Pancreas (tissue), 10 donors: ENCODE measurements at regions not wholly inside any gene's neighbourhood (a gene's known extent, or its start where the extent isn't known, plus 50 kb on each side); places are given as distances from the start of the nearest gene placed in this dataset.

ENCODE experiments used
- ATAC-seq, 4 donors: fragments of 200-7000 bp; cut with Tn5 transposase; one replicate each; pipeline versions ENCODE4 v1.8.0 to v1.9.1; 2020; ENCODE audit warnings: mild to moderate bottlenecking in 4 of 4, moderate library complexity in 4 of 4
- DNase-seq, 6 donors: peaks; one replicate each; pipeline ENCODE4 v3.0.0-alpha.2; 2020
- FAIRE-seq: peaks from 2 replicates; lab custom pipeline; 2012; peaks lifted over from hg19 to GRCh38; lab: Jason Lieb, UNC
- H3K27ac ChIP-seq, 4 donors: fragments of 200-600 bp; sonication (generic); 1 replicate in 3 of 4; 2 replicates in 1 of 4; pipeline versions ENCODE4 v1.5.0 to v1.8.0; 2020
- H3K27me3 ChIP-seq, 4 donors: fragments of 200-600 bp; one replicate each; pipeline ENCODE4 v1.8.0; 2021
- H3K36me3 ChIP-seq, 3 donors: fragments of 200-600 bp; sonication (generic) in 1 of 3; one replicate each; pipeline versions ENCODE4 v1.5.0 to v1.8.0; 2020 to 2021
- H3K4me1 ChIP-seq, 3 donors: fragments of 200-600 bp; one replicate each; pipeline ENCODE4 v1.8.0; 2021
- H3K4me3 ChIP-seq, 4 donors: fragments of 200-600 bp; sonication (generic) in 2 of 4; one replicate each; pipeline versions ENCODE4 v1.5.0 to v1.8.0; 2020 to 2021
- H3K9me3 ChIP-seq, 4 donors: fragments of 200-600 bp; one replicate each; pipeline ENCODE4 v1.8.0; 2021
- CTCF ChIP-seq, 4 donors: fragments of 200-600 bp; sonication (generic) in 3 of 4; IDR thresholded peaks; one replicate each; pipeline versions ENCODE4 v1.5.0 to v1.8.0; 2021; ENCODE audit warnings: antibody characterized with exemption in 4 of 4
- WGBS, 2 donors: extraction: QIAGEN DNeasy Blood & Tissue Kit; methylation state at CpG; one replicate each; pipeline ENCODE4 v1.1.7; 2013; 5-methylcytosine and 5-hydroxymethylcytosine counted together
- intact Hi-C, 3 donors: fragments of 100-400 bp; cut with DNase I; formaldehyde crosslinking; loops; one replicate each; pipeline versions ENCODE4 v1.11.1 to v1.14.2; 2022
- donor health status: healthy with polysubstance abuse.
- donor health status: DM: no; HTN: no; CAD: no; lungs with moderate emphysema.
- donor health status: DM: no; HTN: no; CAD: no.
- donor health status: control.
- donor health status: control.
- donor health status: Bipolar disorder and iron deficiency.
- donor health status: DM: yes; HTN: yes; CAD: no.
- donor health status: DM: no; HTN: no; CAD: no.
- donor health status: DM: no; HTN: no; CAD: no.
- donor health status: DM: yes; HTN: yes; CAD: no.

- Histone ChIP-seq H3K4me1 (no peaks in the 10 kb centered on the region), H3K4me3 (no peak overlapping the region), H3K27ac (no peak overlapping the region), H3K36me3 (no peaks in the 10 kb centered on the region), H3K9me3 (no peaks in the 10 kb centered on the region), H3K27me3 (no peaks in the 10 kb centered on the region)
- FAIRE-seq (no peak), DNase-seq (no peak), ATAC-seq (no peak)
- intact Hi-C loops = no loop called here
- no peak for TF ChIP-seq CTCF (IDR thresholded peaks at IDR 0.05)
- 64 to 68% methylated on average over 2 of the region's 2 CpGs for WGBS, 2 donors
Observed at GRCh38 chr5:90301248-90301647, 108.3 kb downstream of the CETN3 start.

GRCh38 chr5:90297045-90297764, 112.4 kb downstream of the CETN3 start:
- FAIRE-seq = no peak
- WGBS, 2 donors = 62% methylated on average over 7 of the region's 7 CpGs
- intact Hi-C loops = no loop called here
- Histone ChIP-seq H3K4me3 (no peak overlapping the region), H3K4me1 (no peaks in the 10 kb centered on the region), H3K9me3 (no peaks in the 10 kb centered on the region), H3K36me3 (no peaks in the 10 kb centered on the region), H3K27me3 (no peaks in the 10 kb centered on the region), H3K27ac (no peak overlapping the region)
- TF ChIP-seq CTCF (IDR thresholded peaks at IDR 0.05) = no peak
- no peak for ATAC-seq
- no peak for DNase-seq

GRCh38 chr5:90294604-90295003, 115.0 kb downstream of the CETN3 start:
- H3K27ac ChIP-seq = no peak overlapping the region
- TF ChIP-seq CTCF (IDR thresholded peaks at IDR 0.05) = no peak
- ATAC-seq (no peak), FAIRE-seq (no peak), DNase-seq (no peak)
- no peaks in the 10 kb centered on the region for H3K36me3 ChIP-seq
- no peaks in the 10 kb centered on the region for H3K27me3 ChIP-seq
- WGBS, 2 donors = 74 to 78% methylated on average over 5 of the region's 5 CpGs
- H3K4me3 ChIP-seq = no peak overlapping the region
- H3K4me1 ChIP-seq = no peaks in the 10 kb centered on the region
- H3K9me3 ChIP-seq = no peaks in the 10 kb centered on the region
- intact Hi-C loops = no loop called here

GRCh38 chr5:90293931-90294330, 115.6 kb downstream of the CETN3 start:
- no peaks in the 10 kb centered on the region for H3K4me1 ChIP-seq
- FAIRE-seq = no peak
- H3K4me3 ChIP-seq = no peak overlapping the region
- WGBS, 2 donors = 71 to 75% methylated on average over 2 of the region's 2 CpGs
- H3K27ac ChIP-seq = no peak overlapping the region
- no peak for TF ChIP-seq CTCF (IDR thresholded peaks at IDR 0.05)
- H3K9me3 ChIP-seq = no peaks in the 10 kb centered on the region
- ATAC-seq = no peak
- H3K27me3 ChIP-seq = no peaks in the 10 kb centered on the region
- DNase-seq = no peak
- intact Hi-C loops = no loop called here
- H3K36me3 ChIP-seq = no peaks in the 10 kb centered on the region

- H3K36me3 ChIP-seq = no peaks in the 10 kb centered on the region
- no peak for TF ChIP-seq CTCF (IDR thresholded peaks at IDR 0.05)
- 78 to 82% methylated on average over 5 of the region's 5 CpGs for WGBS, 2 donors
- no peak for FAIRE-seq
- H3K9me3 ChIP-seq = no peaks in the 10 kb centered on the region
- intact Hi-C loops = no loop called here
- H3K4me1 ChIP-seq = no peaks in the 10 kb centered on the region
- no peak for DNase-seq
- H3K4me3 ChIP-seq = no peak overlapping the region
- no peaks in the 10 kb centered on the region for H3K27me3 ChIP-seq
- ATAC-seq = no peak
- H3K27ac ChIP-seq = no peak overlapping the region
Observed at GRCh38 chr5:90290648-90291047, 118.9 kb downstream of the CETN3 start.
